ENCODE measurements at regions not wholly inside any gene's neighbourhood (a gene's known extent, or its start where the extent isn't known, plus 50 kb on each side); places are given as distances from the start of the nearest gene placed in this dataset.

- DNase-seq: no peak
Measured at GRCh38 chr10:9759596-9759995, 1258.1 kb upstream of the CELF2 start.

GRCh38 chr10:9762966-9763656 is 1254.6 kb upstream of the CELF2 start:
- no peak for DNase-seq

- DNase-seq: no peak
Measured at GRCh38 chr10:9766762-9767161, 1250.9 kb upstream of the CELF2 start.

GRCh38 chr10:9781666-9782065 is 1236.0 kb upstream of the CELF2 start:
- DNase-seq: no peak

- DNase-seq: no peak
Measured at GRCh38 chr10:9786101-9786500, 1231.6 kb upstream of the CELF2 start.

- no peak for DNase-seq
Measured at GRCh38 chr10:9786576-9786975, 1231.1 kb upstream of the CELF2 start.

- no peak for DNase-seq
Measured at GRCh38 chr10:9789996-9790395, 1227.7 kb upstream of the CELF2 start.

GRCh38 chr10:9792181-9792580 is 1225.5 kb upstream of the CELF2 start:
- DNase-seq: no peak

- DNase-seq: no peak
Measured at GRCh38 chr10:9796564-9796963, 1221.1 kb upstream of the CELF2 start.

- DNase-seq: no peak
Measured at GRCh38 chr10:9800011-9800410, 1217.7 kb upstream of the CELF2 start.

- DNase-seq: no peak
Measured at GRCh38 chr10:9800571-9800970, 1217.1 kb upstream of the CELF2 start.

GRCh38 chr10:9807846-9808245 is 1209.8 kb upstream of the CELF2 start:
- no peak for DNase-seq

- DNase-seq: no peak
Measured at GRCh38 chr10:9811601-9812000, 1206.1 kb upstream of the CELF2 start.

- DNase-seq: no peak
Measured at GRCh38 chr10:9814285-9814864, 1203.3 kb upstream of the CELF2 start.

GRCh38 chr10:9819756-9820494 is 1197.7 kb upstream of the CELF2 start:
- no peak for DNase-seq

GRCh38 chr10:9823268-9823930 is 1194.3 kb upstream of the CELF2 start:
- no peak for DNase-seq

- no peak for DNase-seq
Measured at GRCh38 chr10:9824631-9825071, 1193.0 kb upstream of the CELF2 start.

- no peak for DNase-seq
Measured at GRCh38 chr10:9825491-9826018, 1192.1 kb upstream of the CELF2 start.

- DNase-seq: no peak
Measured at GRCh38 chr10:9828110-9828509, 1189.6 kb upstream of the CELF2 start.

GRCh38 chr10:9833942-9834341 is 1183.7 kb upstream of the CELF2 start:
- no peak for DNase-seq

- DNase-seq: no peak
Measured at GRCh38 chr10:9834434-9834833, 1183.2 kb upstream of the CELF2 start.

- no peak for DNase-seq
Measured at GRCh38 chr10:9845075-9845474, 1172.6 kb upstream of the CELF2 start.

- no peak for DNase-seq
Measured at GRCh38 chr10:9848278-9848677, 1169.4 kb upstream of the CELF2 start.
